Lower lobe of right lung (tissue), 2 donors: ENCODE measurements at regions not wholly inside any gene's neighbourhood (a gene's known extent, or its start where the extent isn't known, plus 50 kb on each side); places are given as distances from the start of the nearest gene placed in this dataset.

Source experiments
- ATAC-seq, 2 donors: fragments of 200-7000 bp; cut with Tn5 transposase; one replicate each; pipeline ENCODE4 v1.9.1; 2020 to 2022; ENCODE audit warnings: mild to moderate bottlenecking in 2 of 2, moderate library complexity in 2 of 2
- DNase-seq: peaks from one replicate; pipeline ENCODE4 v3.0.0-alpha.2; 2020
- H3K27ac ChIP-seq: fragments of 200-600 bp; one replicate; pipeline ENCODE4 v1.8.0; 2022
- H3K27me3 ChIP-seq: fragments of 200-600 bp; one replicate; pipeline ENCODE4 v1.8.0; 2022; ENCODE audit warnings: low read depth
- H3K36me3 ChIP-seq: fragments of 200-600 bp; one replicate; pipeline ENCODE4 v1.8.0; 2022; ENCODE audit warnings: mild to moderate bottlenecking
- H3K4me1 ChIP-seq: fragments of 200-600 bp; one replicate; pipeline ENCODE4 v1.8.0; 2022
- H3K4me3 ChIP-seq: fragments of 200-600 bp; one replicate; pipeline ENCODE4 v1.8.0; 2022; ENCODE audit warnings: mild to moderate bottlenecking
- H3K9me3 ChIP-seq: fragments of 200-600 bp; one replicate; pipeline ENCODE4 v1.8.0; 2022
- intact Hi-C: fragments of 100-400 bp; cut with DNase I; formaldehyde crosslinking; loops from one replicate; pipeline ENCODE4 v1.11.0; 2022
- TF ChIP-seq, protein P1 (sequence below): fragments of 200-600 bp; IDR thresholded peaks from one replicate; pipeline ENCODE4 v1.8.0; 2022; ENCODE audit warnings: antibody characterized with exemption, mild to moderate bottlenecking
- donor health status: DM: no; HTN: yes; CAD: no; lungs with severe emphysema.

- Histone ChIP-seq H3K4me3 (no peak overlapping the region), H3K27ac (no peak overlapping the region), H3K27me3 (no peaks in the 10 kb centered on the region), H3K36me3 (no peaks in the 10 kb centered on the region), H3K9me3 (no peaks in the 10 kb centered on the region), H3K4me1 (no peaks in the 10 kb centered on the region)
- TF ChIP-seq, protein P1, sequence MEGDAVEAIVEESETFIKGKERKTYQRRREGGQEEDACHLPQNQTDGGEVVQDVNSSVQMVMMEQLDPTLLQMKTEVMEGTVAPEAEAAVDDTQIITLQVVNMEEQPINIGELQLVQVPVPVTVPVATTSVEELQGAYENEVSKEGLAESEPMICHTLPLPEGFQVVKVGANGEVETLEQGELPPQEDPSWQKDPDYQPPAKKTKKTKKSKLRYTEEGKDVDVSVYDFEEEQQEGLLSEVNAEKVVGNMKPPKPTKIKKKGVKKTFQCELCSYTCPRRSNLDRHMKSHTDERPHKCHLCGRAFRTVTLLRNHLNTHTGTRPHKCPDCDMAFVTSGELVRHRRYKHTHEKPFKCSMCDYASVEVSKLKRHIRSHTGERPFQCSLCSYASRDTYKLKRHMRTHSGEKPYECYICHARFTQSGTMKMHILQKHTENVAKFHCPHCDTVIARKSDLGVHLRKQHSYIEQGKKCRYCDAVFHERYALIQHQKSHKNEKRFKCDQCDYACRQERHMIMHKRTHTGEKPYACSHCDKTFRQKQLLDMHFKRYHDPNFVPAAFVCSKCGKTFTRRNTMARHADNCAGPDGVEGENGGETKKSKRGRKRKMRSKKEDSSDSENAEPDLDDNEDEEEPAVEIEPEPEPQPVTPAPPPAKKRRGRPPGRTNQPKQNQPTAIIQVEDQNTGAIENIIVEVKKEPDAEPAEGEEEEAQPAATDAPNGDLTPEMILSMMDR = no peak
- no peak for DNase-seq
- intact Hi-C loops = no loop called here
- peak in 1 of 2 donors; percentile 34 for ATAC-seq
Measured at GRCh38 chr6:65999288-65999791, 292.3 kb upstream of the EYS start.

- TF ChIP-seq, protein P1 = no peak
- Histone ChIP-seq H3K4me3 (no peak overlapping the region), H3K27ac (no peak overlapping the region), H3K9me3 (no peaks in the 10 kb centered on the region), H3K36me3 (no peaks in the 10 kb centered on the region), H3K4me1 (no peaks in the 10 kb centered on the region), H3K27me3 (no peaks in the 10 kb centered on the region)
- ATAC-seq (no peak), DNase-seq (no peak)
- intact Hi-C loops = no loop called here
Measured at GRCh38 chr6:65998544-65998943, 291.5 kb upstream of the EYS start.

GRCh38 chr6:65997539-65997938, 290.5 kb upstream of the EYS start:
- Histone ChIP-seq H3K36me3 (no peaks in the 10 kb centered on the region), H3K4me3 (no peak overlapping the region), H3K4me1 (no peaks in the 10 kb centered on the region), H3K9me3 (no peaks in the 10 kb centered on the region), H3K27me3 (no peaks in the 10 kb centered on the region), H3K27ac (no peak overlapping the region)
- ATAC-seq (no peak), DNase-seq (no peak)
- TF ChIP-seq, protein P1 = no peak
- intact Hi-C loops = no loop called here

GRCh38 chr6:65996096-65996495, 289.1 kb upstream of the EYS start:
- DNase-seq (no peak), ATAC-seq (no peak)
- no peak overlapping the region for H3K27ac ChIP-seq
- intact Hi-C loops = no loop called here
- no peaks in the 10 kb centered on the region for H3K27me3 ChIP-seq
- TF ChIP-seq, protein P1 = no peak
- H3K9me3 ChIP-seq = no peaks in the 10 kb centered on the region
- no peaks in the 10 kb centered on the region for H3K36me3 ChIP-seq
- H3K4me1 ChIP-seq = no peaks in the 10 kb centered on the region
- H3K4me3 ChIP-seq = no peak overlapping the region

DNA sequence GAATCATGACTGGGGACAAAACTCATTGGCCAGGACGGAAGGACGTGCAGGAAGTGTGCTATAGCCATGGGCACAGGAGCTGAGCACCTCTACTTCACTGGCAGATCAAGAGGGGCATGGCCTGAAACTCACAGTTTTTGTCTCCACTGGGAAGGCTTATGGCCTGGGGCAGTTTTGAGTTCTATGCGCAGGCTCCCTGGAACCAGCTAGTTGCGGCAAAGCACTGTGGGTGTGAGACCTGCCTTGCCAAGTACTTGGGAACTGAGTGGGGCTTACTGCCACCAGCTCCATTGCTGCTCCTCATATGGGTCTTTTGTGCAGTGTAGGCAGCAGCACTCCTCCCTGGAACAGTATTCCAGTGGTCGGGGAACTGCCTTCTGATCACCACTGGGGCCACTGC, 282.6 kb upstream of the EYS start:
- intact Hi-C loops = no loop called here
- no peak overlapping the region for H3K4me3 ChIP-seq
- no peak overlapping the region for H3K27ac ChIP-seq
- H3K36me3 ChIP-seq = no peaks in the 10 kb centered on the region
- no peaks in the 10 kb centered on the region for H3K27me3 ChIP-seq
- no peaks in the 10 kb centered on the region for H3K4me1 ChIP-seq
- no peak for DNase-seq
- TF ChIP-seq, protein P1 = no peak
- peak in 1 of 2 donors; percentile 34 for ATAC-seq
- H3K9me3 ChIP-seq = no peaks in the 10 kb centered on the region

GRCh38 chr6:65988006-65988405, 281.0 kb upstream of the EYS start:
- Histone ChIP-seq H3K4me3 (no peak overlapping the region), H3K4me1 (no peaks in the 10 kb centered on the region), H3K27me3 (no peaks in the 10 kb centered on the region), H3K27ac (no peak overlapping the region), H3K9me3 (no peaks in the 10 kb centered on the region), H3K36me3 (no peaks in the 10 kb centered on the region)
- no peak for ATAC-seq
- TF ChIP-seq, protein P1 = no peak
- DNase-seq = no peak
- intact Hi-C loops = no loop called here
